ENCODE measurements at regions not wholly inside any gene's neighbourhood (a gene's known extent, or its start where the extent isn't known, plus 50 kb on each side); places are given as distances from the start of the nearest gene placed in this dataset.

DNA sequence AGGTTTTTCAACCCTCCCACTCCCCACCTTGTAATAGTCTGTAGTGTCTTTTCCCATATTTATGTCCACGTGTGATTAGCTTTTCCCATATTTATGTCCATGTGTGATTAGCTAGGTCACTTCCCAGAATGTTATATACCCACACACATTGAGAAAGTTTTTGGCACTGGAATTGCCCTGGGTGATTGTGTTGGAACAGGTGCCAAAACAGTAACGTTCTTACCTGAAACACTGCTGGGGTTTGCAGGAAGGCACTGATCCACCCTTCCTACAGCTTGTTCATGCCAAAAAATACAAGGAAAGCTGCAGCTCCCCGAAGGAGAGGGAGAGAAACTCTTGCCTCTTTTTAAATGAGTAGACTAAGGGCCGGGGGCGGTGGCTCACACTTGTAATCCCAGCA is 68.0 kb upstream of the CXADR start:
- Mint-ChIP-seq H3K36me3 (no peaks in the 10 kb centered on the region), H3K27me3 (peaks cover under 1% of the 10 kb centered on the region), H3K27ac (no peak overlapping the region), H3K4me1 (ENCODE audit: low read depth) (no peaks in the 10 kb centered on the region), H3K9me3 (ENCODE audit: low read depth) (no peaks in the 10 kb centered on the region), H3K4me3 (no peak overlapping the region)

GRCh38 chr21:17446737-17447136 is 66.1 kb upstream of the CXADR start:
- H3K4me1 Mint-ChIP-seq (ENCODE audit: low read depth) = no peaks in the 10 kb centered on the region
- peaks cover 2% of the 10 kb centered on the region for H3K27me3 Mint-ChIP-seq
- H3K4me3 Mint-ChIP-seq = no peak overlapping the region
- H3K36me3 Mint-ChIP-seq = no peaks in the 10 kb centered on the region
- no peak overlapping the region for H3K27ac Mint-ChIP-seq
- H3K9me3 Mint-ChIP-seq (ENCODE audit: low read depth) = no peaks in the 10 kb centered on the region

- peaks cover 2% of the 10 kb centered on the region for H3K27me3 Mint-ChIP-seq
- no peak overlapping the region for H3K27ac Mint-ChIP-seq
- H3K36me3 Mint-ChIP-seq = no peaks in the 10 kb centered on the region
- no peak overlapping the region for H3K4me3 Mint-ChIP-seq
- no peaks in the 10 kb centered on the region for H3K9me3 Mint-ChIP-seq (ENCODE audit: low read depth)
- peaks cover 3% of the 10 kb centered on the region for H3K4me1 Mint-ChIP-seq (ENCODE audit: low read depth)
These were observed 63.1 kb upstream of the CXADR start for GRCh38 chr21:17449701-17450100.

DNA sequence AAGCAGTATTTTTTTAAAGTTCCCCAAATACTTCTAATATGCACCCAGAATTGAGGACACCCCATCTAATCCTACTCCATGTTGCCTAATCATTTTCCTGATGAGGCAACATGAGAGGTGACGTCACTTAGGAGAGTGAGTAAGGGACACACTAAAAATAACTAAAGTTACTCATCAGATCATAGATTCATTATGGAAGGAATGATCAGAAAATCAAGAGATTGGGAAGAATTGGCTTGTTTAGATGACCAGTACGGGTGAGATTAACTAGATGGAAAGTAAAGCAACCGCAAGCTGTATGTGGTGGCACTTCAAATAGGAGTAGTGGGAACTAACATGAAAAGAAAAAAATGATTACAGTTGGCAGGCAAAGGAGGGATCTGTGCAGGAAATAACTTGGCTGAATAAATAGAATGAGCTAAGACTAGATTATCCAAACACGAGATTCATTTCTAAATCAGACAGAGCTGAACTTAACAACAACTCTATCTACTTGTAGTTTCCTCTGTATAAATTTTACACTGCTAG is 61.4 kb upstream of the CXADR start:
- H3K4me3 Mint-ChIP-seq = no peak overlapping the region
- H3K4me1 Mint-ChIP-seq (ENCODE audit: low read depth) = peaks cover 3% of the 10 kb centered on the region
- no peak overlapping the region for H3K27ac Mint-ChIP-seq
- peaks cover 3% of the 10 kb centered on the region for H3K27me3 Mint-ChIP-seq
- no peaks in the 10 kb centered on the region for H3K9me3 Mint-ChIP-seq (ENCODE audit: low read depth)
- no peaks in the 10 kb centered on the region for H3K36me3 Mint-ChIP-seq

- Mint-ChIP-seq H3K27me3 (peaks cover 8% of the 10 kb centered on the region), H3K36me3 (no peaks in the 10 kb centered on the region), H3K9me3 (ENCODE audit: low read depth) (no peaks in the 10 kb centered on the region), H3K27ac (peak overlapping the region; percentile 64), H3K4me1 (ENCODE audit: low read depth) (peaks cover 3% of the 10 kb centered on the region), H3K4me3 (no peak overlapping the region)
These were observed 58.4 kb upstream of the CXADR start for GRCh38 chr21:17454315-17455027.

DNA sequence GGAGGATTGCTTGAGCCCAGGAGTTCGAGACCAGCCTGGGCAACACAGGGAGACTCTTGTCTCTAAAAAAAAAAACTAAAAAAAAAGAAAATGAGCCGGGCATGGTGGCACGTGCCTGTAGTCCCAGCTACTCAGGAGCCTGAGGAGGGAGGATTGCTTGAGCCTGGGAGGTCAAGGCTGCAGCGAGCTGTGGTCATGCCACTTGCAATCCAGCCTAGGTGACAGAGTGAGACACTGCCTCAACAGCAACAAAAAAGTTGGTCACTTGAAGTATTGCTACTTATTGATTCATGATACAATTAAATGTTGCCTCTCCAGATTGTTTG is 57.9 kb upstream of the CXADR start:
- Mint-ChIP-seq H3K27me3 (peaks cover 6% of the 10 kb centered on the region), H3K27ac (peak overlapping the region; percentile 64), H3K36me3 (no peaks in the 10 kb centered on the region), H3K4me1 (ENCODE audit: low read depth) (peaks cover 3% of the 10 kb centered on the region), H3K9me3 (ENCODE audit: low read depth) (no peaks in the 10 kb centered on the region), H3K4me3 (no peak overlapping the region)

GRCh38 chr21:17455451-17455850 is 57.4 kb upstream of the CXADR start:
- H3K27me3 Mint-ChIP-seq = peaks cover 7% of the 10 kb centered on the region
- no peaks in the 10 kb centered on the region for H3K9me3 Mint-ChIP-seq (ENCODE audit: low read depth)
- H3K4me1 Mint-ChIP-seq (ENCODE audit: low read depth) = peaks cover 3% of the 10 kb centered on the region
- H3K36me3 Mint-ChIP-seq = no peaks in the 10 kb centered on the region
- no peak overlapping the region for H3K4me3 Mint-ChIP-seq
- H3K27ac Mint-ChIP-seq = no peak overlapping the region

DNA sequence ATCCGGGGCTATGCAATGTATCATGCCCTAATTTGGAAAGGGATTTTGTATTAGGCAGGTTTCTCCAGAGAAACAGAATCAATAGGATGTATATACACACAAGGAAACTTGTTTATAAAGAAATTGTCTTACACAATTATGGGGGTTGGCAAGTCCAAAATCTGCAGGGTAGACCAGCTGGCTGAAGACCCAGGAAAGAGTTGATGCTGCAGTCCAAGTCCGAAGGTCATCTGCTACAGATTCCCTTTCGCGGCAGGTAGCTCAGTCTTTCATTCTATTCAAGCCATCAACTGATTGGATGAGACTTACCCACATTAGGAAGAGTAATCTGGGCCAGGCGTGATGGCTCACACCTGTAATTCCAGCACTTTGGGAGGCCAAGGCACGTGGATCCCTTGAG is 54.6 kb upstream of the CXADR start:
- Mint-ChIP-seq H3K27ac (no peak overlapping the region), H3K4me1 (ENCODE audit: low read depth) (peaks cover 3% of the 10 kb centered on the region), H3K4me3 (no peak overlapping the region), H3K27me3 (peaks cover 7% of the 10 kb centered on the region), H3K36me3 (no peaks in the 10 kb centered on the region), H3K9me3 (ENCODE audit: low read depth) (no peaks in the 10 kb centered on the region)

DNA sequence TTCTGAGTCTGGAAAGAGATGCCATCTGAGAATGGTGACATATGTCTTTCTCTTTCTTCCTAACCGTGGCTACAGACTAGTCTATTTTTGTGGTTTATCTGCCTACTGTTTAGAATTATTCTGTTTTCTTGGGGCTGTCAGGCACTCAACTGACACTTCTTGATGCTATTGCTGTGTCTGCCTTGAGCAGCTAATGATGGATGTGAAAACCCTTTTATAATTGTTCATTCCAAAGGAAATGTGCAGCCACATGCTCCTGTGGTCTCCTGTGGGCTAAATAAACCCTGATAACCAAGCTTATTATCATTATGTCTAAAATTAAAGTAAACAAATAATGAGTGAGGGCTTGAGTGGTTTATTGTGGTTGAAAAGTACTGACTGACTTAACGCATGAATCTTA is 52.7 kb upstream of the CXADR start:
- Mint-ChIP-seq H3K4me1 (ENCODE audit: low read depth) (no peaks in the 10 kb centered on the region), H3K36me3 (no peaks in the 10 kb centered on the region), H3K9me3 (ENCODE audit: low read depth) (no peaks in the 10 kb centered on the region), H3K27me3 (peaks cover 7% of the 10 kb centered on the region), H3K27ac (no peak overlapping the region), H3K4me3 (no peak overlapping the region)

GRCh38 chr21:17461014-17461413 is 51.8 kb upstream of the CXADR start:
- H3K4me3 Mint-ChIP-seq = no peak overlapping the region
- H3K9me3 Mint-ChIP-seq (ENCODE audit: low read depth) = no peaks in the 10 kb centered on the region
- H3K36me3 Mint-ChIP-seq = no peaks in the 10 kb centered on the region
- no peaks in the 10 kb centered on the region for H3K4me1 Mint-ChIP-seq (ENCODE audit: low read depth)
- H3K27me3 Mint-ChIP-seq = peaks cover 7% of the 10 kb centered on the region
- H3K27ac Mint-ChIP-seq = no peak overlapping the region

DNA sequence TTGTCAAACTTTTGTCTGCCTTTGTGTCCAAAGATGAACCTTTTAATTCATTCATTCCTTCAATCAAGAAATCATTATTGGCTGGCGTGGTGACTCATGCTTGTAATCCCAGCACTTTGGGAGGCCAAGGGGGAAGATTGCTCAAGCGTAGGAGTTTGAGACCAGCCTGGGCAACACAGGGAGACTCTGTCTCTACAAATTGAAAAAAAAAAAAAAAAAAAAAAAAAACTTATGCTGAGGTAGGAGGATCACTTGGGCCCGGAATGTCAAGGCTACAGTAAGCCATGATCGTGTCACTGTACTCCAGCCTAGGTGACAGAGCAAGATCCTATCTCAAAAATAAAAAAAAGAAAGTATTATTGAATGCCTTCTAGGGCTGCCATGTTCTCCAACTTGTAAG is 51.3 kb upstream of the CXADR start:
- no peaks in the 10 kb centered on the region for H3K36me3 Mint-ChIP-seq
- no peaks in the 10 kb centered on the region for H3K4me1 Mint-ChIP-seq (ENCODE audit: low read depth)
- H3K27ac Mint-ChIP-seq = no peak overlapping the region
- no peaks in the 10 kb centered on the region for H3K9me3 Mint-ChIP-seq (ENCODE audit: low read depth)
- peaks cover 6% of the 10 kb centered on the region for H3K27me3 Mint-ChIP-seq
- no peak overlapping the region for H3K4me3 Mint-ChIP-seq

GRCh38 chr21:17462276-17462981 is 50.4 kb upstream of the CXADR start:
- Mint-ChIP-seq H3K27ac (no peak overlapping the region), H3K4me3 (no peak overlapping the region), H3K36me3 (no peaks in the 10 kb centered on the region), H3K9me3 (ENCODE audit: low read depth) (no peaks in the 10 kb centered on the region), H3K4me1 (ENCODE audit: low read depth) (no peaks in the 10 kb centered on the region), H3K27me3 (peaks cover 6% of the 10 kb centered on the region)

Measured in activated naive CD8-positive, alpha-beta T cell (primary cell).